ENCODE measurements at regions not wholly inside any gene's neighbourhood (a gene's known extent, or its start where the extent isn't known, plus 50 kb on each side); places are given as distances from the start of the nearest gene placed in this dataset.
"Not testable (repeated sequence)": the region's sequence is repeated elsewhere in the genome, so short reads cannot be mapped to it uniquely, and the experiment has no call there.

DNA sequence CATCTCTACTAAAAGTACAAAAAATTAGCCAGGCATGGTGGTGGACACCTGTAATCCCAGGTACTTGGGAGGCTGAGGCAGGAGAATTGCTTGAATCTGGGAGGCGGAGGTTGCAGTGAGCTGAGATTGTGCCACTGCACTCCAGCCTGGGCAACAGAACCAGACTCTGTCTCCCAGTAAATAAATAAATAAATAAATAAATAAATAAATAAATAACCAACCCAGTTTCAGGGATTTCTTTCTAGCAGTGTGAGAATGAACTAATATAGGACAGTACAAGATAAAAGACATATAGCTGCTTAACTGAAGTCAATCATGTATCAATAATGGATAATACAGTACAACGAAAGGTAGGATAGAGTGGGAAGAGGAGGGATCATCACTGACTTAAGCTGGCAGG is 113.3 kb upstream of the NRXN3 start:
- TF ChIP-seq CTCF, POLR2A (IDR thresholded peaks at IDR 0.05): not testable (repeated sequence)

All from right lobe of liver (tissue), 4 donors.